ENCODE measurements at regions not wholly inside any gene's neighbourhood (a gene's known extent, or its start where the extent isn't known, plus 50 kb on each side); places are given as distances from the start of the nearest gene placed in this dataset.
A peak's percentile ranks its signal among the peaks of the same experiment; 100 is the strongest.

- H3K36me3 ChIP-seq = no peaks in the 10 kb centered on the region
- H3K4me3 ChIP-seq (ENCODE audit: low read depth, low read length) = no peak overlapping the region
- H3K27me3 ChIP-seq (ENCODE audit: insufficient read depth, low read depth, severe bottlenecking) = no peaks in the 10 kb centered on the region
- H3K9me3 ChIP-seq (ENCODE audit: severe bottlenecking) = no peaks in the 10 kb centered on the region
- H3K27ac ChIP-seq = no peak overlapping the region
- no peak for TF ChIP-seq CTCF (IDR thresholded peaks at IDR 0.05; ENCODE audit: low read depth, low read length)
- no peak for DNase-seq
Measured at GRCh38 chr13:109381546-109382180, 404.7 kb downstream of the IRS2 start.

- Histone ChIP-seq H3K4me3 (ENCODE audit: low read depth, low read length) (no peak overlapping the region), H3K9me3 (ENCODE audit: severe bottlenecking) (no peaks in the 10 kb centered on the region), H3K27me3 (ENCODE audit: insufficient read depth, low read depth, severe bottlenecking) (no peaks in the 10 kb centered on the region), H3K27ac (no peak overlapping the region), H3K36me3 (no peaks in the 10 kb centered on the region)
- no peak for DNase-seq
- TF ChIP-seq CTCF (IDR thresholded peaks at IDR 0.05; ENCODE audit: low read depth, low read length) = no peak
Measured at GRCh38 chr13:109380457-109380856, 405.9 kb downstream of the IRS2 start.

DNA sequence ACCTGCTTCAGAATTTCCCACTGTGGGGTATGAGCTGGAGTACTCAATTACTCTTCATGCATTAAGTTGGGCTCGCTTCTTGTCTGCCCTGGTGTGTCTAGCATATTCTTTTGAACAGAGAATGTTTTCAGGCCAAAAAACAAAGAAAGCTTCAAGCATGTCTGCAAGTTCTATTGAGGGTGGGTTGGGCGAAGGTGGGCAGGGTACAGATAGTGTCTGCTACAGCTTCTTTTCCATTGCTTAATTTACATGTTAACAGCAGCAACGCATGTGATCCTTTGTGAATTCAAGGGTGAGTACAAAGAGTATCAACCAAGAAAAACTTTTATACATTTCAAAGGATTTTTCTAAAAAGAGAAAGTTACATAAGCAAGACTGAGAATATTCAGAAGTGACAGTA lies 406.5 kb downstream of the IRS2 start:
- H3K9me3 ChIP-seq (ENCODE audit: severe bottlenecking) = no peaks in the 10 kb centered on the region
- no peaks in the 10 kb centered on the region for H3K27me3 ChIP-seq (ENCODE audit: insufficient read depth, low read depth, severe bottlenecking)
- H3K27ac ChIP-seq = no peak overlapping the region
- DNase-seq = no peak
- no peak for TF ChIP-seq CTCF (IDR thresholded peaks at IDR 0.05; ENCODE audit: low read depth, low read length)
- no peak overlapping the region for H3K4me3 ChIP-seq (ENCODE audit: low read depth, low read length)
- H3K36me3 ChIP-seq = no peaks in the 10 kb centered on the region

DNA sequence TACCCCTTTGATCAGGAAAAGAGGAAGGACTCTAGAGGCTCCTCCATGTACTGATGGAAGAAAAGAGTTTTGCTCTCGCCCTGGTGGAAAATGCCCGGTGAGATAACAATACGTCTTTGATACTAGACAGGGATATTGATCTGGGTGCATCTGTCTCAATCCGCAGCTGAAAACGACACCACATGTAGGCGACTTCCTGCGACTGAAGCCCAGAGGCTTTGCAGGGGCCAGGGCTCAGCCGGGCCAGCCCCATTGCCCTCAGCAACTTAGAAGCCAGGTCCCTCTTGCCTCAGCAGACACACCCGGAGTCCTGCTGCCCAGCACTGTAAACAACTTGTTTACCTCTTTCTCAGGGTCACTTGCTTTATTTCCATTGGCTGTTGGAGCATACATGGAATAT lies 409.4 kb downstream of the IRS2 start:
- peak; percentile 65 for DNase-seq
- TF ChIP-seq CTCF (IDR thresholded peaks at IDR 0.05; ENCODE audit: low read depth, low read length) = no peak
- Histone ChIP-seq H3K9me3 (ENCODE audit: severe bottlenecking) (no peaks in the 10 kb centered on the region), H3K27me3 (ENCODE audit: insufficient read depth, low read depth, severe bottlenecking) (no peaks in the 10 kb centered on the region), H3K4me3 (ENCODE audit: low read depth, low read length) (no peak overlapping the region), H3K27ac (no peak overlapping the region), H3K36me3 (no peaks in the 10 kb centered on the region)

DNA sequence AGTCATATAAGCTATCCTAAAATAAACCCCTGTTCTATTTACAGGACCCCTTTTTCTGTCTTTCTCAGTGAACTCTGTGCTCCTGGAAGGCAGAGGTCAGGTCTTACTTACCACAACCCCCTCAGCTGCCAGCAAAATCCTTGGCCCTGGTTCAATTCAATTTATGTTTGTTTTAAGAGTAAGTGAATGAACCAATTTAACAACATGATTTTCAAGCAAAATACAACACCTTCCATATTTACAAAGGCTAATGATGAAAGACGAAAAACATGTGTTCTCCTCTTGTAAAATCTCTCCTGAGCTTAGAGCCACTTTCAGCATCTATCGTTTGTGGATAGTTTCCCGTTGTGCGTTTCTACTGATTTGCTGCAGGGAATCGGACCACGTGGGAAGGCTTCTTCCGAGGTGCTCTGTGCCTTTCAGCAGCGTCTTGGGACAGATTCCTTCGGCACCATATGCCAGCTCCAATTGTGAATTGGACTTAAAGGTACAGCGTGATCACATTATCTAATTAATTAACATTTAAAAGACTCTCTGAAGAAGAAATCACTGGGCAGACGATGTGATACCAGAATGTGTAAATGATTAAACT lies 411.7 kb downstream of the IRS2 start:
- DNase-seq = no peak
- H3K27me3 ChIP-seq (ENCODE audit: insufficient read depth, low read depth, severe bottlenecking) = no peaks in the 10 kb centered on the region

More for the DNA sequence above, 411.7 kb downstream of the IRS2 start:
- TF ChIP-seq CTCF (IDR thresholded peaks at IDR 0.05; ENCODE audit: low read depth, low read length) = no peak
- Histone ChIP-seq H3K27ac (no peak overlapping the region), H3K4me3 (ENCODE audit: low read depth, low read length) (no peak overlapping the region), H3K9me3 (ENCODE audit: severe bottlenecking) (no peaks in the 10 kb centered on the region), H3K36me3 (no peaks in the 10 kb centered on the region)
